ENCODE measurements at regions not wholly inside any gene's neighbourhood (a gene's known extent, or its start where the extent isn't known, plus 50 kb on each side); places are given as distances from the start of the nearest gene placed in this dataset.
"Not testable (repeated sequence)": the region's sequence is repeated elsewhere in the genome, so short reads cannot be mapped to it uniquely, and the experiment has no call there.

GRCh38 chr11:28900427-28900826, 792.2 kb downstream of the METTL15 start:
- no peak for DNase-seq (ENCODE audit: low read depth)

DNA sequence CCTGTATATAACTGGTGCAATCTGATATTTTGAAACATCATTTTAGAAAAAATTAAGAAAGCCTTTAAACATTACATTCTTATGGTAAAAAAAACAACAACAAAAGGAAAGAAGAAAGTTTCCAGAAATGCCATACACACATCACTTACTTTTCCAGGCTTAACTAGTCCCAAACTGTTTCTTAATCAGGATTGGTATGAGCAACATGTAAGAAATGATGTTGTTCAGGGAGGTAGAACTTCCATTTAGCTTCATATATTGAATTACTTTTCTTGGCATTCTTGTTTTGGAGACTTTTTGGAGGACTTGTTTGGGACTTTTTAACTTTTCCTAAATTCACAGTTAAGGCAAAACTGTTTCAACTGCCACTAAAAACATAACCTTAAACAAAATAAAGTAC, 791.5 kb downstream of the METTL15 start:
- no peak for DNase-seq (ENCODE audit: low read depth)

- not testable (repeated sequence) for DNase-seq (ENCODE audit: low read depth)
Observed at GRCh38 chr11:28890601-28891040, 782.4 kb downstream of the METTL15 start.

DNA sequence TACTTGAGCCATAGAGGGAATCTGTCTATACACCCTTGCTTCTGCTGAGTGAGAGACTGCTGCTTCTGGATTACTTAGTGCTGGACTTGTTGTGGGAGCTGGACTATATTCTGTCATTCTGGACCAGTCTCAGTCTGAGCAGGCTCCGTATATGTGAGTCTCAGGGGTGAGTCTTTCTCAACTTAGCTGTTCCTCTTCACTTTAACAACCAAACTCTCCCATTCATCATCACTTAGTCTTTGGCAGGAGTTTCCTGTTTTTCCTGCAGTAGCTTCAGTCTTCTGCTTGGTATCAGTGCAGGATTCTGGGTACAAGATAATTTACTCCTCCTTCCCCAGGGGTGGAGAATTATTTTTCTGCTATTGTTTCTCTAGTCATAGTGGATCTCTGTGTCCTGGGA, 779.5 kb downstream of the METTL15 start:
- no peak for DNase-seq (ENCODE audit: low read depth)

- no peak for DNase-seq (ENCODE audit: low read depth)
Observed at GRCh38 chr11:28879869-28880268, 771.7 kb downstream of the METTL15 start.

GRCh38 chr11:28878025-28878424, 769.8 kb downstream of the METTL15 start:
- no peak for DNase-seq (ENCODE audit: low read depth)

DNA sequence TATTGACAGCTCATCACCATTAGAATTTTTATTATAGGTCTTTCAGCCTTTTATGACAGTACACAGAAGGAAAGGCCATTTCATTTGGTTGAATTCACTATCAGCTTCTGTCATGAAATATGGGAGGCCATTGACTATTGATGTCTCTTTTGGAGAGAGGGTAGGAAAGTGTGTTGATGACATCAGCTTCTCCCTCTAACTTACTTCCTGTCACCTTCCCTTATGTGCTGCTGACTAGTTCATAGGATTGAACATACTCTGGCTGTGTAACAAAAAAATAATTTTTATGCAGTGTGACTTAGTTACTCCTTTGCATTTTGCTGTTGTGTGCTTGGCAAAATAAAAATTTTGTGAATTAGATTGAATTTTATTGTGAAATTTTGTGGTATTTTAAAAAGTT, 769.2 kb downstream of the METTL15 start:
- no peak for DNase-seq (ENCODE audit: low read depth)

DNA sequence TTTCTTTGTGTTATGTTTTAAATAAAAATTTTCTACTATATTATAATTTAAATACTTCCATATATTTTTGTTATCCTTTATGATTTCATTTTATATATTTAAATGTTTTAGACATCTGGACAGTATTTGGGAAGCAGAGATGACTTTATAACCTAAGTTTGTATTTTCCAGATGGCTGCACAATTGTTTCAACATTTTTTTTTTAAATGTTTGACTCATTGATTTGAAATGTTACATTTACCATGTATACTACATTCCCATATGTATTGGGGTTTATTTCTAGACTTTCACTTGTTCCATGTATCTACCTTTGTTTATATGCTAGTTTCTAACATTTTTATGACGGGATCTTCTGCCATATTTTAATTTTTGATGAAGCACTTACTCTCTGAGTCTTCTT, 766.5 kb downstream of the METTL15 start:
- no peak for DNase-seq (ENCODE audit: low read depth)

DNA sequence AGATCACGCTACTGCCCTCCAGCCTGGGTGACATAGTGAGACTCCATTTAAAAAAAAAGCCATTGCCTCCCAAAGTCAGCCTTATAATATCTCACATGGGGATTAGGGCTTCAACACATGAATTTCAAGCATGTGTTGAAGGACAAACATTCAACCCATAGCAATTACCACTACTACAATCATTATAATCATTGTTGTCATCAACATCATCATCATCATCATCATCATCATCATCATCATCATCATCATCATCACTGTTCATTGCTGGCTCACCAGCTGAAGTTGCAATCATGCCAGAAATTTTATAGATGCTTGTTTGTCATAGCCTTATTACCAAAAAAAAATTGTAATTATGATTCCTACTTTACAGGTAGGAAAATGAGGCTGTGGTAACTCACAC, 762.9 kb downstream of the METTL15 start:
- DNase-seq (ENCODE audit: low read depth) = no peak

DNA sequence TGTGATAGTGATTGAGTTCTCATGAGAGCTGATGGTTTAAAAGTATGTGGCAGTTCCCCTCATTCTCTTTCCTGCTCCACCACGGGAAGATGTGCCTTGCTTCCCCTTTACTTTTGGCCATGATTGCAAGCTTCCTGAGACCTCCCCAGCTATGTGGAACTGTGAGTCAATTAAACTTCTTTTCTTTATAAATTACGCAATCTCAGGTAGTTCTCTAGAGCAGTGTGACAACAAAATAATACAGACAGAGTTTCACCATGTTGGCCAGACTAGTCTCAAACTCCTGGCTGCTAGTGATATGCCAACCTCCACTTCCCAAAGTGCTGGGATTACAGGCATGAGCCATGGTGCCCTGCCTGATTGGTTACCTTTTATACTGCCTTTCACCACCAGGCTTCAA, 755.2 kb downstream of the METTL15 start:
- no peak for DNase-seq (ENCODE audit: low read depth)

DNA sequence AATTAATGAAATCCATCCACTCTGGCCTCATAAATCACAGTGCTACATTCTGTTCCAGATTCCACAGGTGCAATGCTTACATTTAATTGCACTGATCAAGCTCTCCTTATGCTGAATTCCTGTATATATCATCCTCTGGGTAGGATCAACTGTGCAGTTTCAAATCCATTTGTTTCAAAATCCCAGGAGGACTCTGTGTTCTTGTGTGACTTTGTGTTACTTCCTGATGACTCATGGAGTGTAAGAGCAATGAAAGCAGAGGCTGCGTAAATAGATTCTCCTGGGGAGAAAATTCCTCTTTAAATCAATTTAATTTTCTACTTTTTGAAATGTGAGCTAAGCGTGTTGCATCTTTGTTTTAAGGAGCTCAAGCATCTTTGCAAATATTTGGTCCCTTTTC, 752.7 kb downstream of the METTL15 start:
- no peak for DNase-seq (ENCODE audit: low read depth)

DNA sequence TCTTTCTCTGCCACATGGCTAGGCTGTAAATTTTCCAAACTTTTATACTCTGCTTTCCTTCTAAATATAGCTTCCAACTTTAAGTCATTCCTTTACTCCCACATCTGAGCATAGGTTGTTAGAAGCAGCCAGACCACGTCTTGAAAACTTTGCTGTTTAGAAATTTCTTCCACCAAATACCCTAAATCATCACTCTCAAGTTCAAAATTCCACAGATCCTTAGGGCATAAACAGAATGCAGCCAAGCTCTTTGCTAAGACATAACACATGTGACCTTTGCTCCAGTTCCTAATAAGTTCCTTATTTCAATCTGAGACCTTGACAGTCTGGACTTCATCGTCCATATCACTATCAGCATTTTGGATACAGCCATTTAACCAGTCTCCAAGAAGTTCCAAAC, 749.9 kb downstream of the METTL15 start:
- no peak for DNase-seq (ENCODE audit: low read depth)

- no peak for DNase-seq (ENCODE audit: low read depth)
Observed at GRCh38 chr11:28849053-28849452, 740.9 kb downstream of the METTL15 start.

DNA sequence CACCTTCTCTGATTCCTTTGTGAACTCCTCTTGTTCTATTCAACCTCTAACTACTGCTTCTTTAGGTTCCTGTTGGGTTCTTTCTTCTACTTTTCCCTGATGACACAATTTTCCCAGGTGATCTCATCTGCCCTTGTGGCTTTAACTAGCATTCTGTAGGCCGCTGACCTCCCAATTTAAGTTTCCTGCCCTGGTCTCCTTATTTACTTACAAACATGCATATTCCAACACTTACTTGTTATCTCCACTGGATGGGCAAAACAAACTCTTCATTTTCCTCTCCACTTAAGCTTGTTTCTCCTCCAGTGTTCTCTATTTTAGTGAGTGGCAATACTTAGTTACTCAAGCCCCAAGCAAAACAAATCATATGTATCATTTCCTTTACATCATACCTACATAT, 734.5 kb downstream of the METTL15 start:
- no peak for DNase-seq (ENCODE audit: low read depth)

DNA sequence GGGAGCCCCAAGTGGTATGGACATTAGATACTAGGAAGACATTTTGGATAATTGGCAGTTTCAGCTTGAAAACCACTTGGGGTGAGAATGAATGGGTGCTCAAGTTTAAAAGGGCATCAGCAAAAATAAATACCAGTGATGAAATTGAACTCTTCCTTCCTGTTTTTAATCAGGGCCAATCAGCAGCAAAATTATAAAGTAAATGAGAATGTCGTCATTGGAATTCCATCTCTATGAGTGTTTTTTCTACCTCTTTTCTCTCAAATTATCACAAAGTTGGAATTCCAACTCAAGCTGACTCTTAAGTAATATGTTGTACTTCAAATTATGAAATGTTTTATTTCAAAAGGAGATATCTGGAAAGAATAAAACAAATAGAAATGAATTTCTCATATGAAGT, 730.6 kb downstream of the METTL15 start:
- DNase-seq (ENCODE audit: low read depth) = no peak

GRCh38 chr11:28837599-28837998, 729.4 kb downstream of the METTL15 start:
- no peak for DNase-seq (ENCODE audit: low read depth)

- no peak for DNase-seq (ENCODE audit: low read depth)
Observed at GRCh38 chr11:28836285-28837081, 728.3 kb downstream of the METTL15 start.

DNA sequence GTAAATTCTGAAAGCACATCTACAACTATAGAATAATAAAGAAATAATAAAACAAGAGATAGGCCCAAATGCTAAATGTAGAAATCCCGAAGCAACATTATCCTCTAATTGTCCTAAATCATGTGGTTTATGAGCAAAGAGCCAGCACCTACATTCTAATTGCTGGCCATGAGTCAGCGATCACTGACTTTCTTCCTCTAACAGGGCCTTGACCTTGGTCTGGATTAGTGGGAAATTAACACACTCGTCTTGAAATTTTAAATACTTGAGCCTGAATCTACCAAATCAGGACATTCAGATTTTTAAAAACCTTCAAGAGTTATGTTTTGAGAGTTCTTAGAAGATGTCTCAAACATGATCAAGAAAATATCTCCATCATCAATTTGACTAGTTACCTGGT, 727.6 kb downstream of the METTL15 start:
- no peak for DNase-seq (ENCODE audit: low read depth)

DNA sequence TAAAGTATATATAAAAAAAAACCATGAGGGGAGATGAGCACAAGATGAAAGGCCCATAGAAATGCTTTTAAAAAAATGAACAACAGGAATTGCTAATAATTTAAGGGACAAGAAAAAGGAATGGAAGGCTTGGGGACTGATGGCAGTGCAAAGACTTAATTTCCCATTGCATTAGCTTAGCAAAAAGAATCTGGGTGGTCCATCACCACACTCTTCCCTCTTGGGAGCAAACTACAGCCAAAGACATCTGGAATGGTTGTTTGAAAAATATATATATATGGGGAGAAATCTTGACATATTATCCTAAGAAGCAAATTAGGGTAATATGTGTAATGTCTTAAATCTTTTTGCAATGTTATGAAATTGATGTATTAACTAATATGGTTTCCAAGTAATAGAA, 727.1 kb downstream of the METTL15 start:
- DNase-seq (ENCODE audit: low read depth) = no peak

GRCh38 chr11:28834877-28835276, 726.7 kb downstream of the METTL15 start:
- DNase-seq (ENCODE audit: low read depth) = no peak

GRCh38 chr11:28833670-28834069, 725.5 kb downstream of the METTL15 start:
- DNase-seq (ENCODE audit: low read depth) = no peak

DNA sequence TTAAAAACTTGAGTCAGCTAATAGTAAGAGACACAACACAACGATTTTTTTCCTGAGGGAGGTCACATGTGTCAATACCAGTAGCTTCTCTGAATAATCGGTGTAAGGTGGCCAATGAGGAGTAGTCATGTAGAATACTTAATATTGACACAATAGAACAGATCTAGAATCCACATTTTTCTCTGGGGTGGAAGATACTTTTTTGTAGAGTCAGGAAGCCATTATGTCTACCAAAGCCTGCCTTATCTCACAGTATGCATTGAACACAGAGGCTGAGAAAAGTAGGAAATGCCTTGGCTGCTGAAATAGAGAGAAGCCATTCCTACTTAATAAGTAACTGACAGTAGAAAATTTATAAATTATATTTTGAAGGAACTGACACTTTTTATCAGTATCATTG, 725.0 kb downstream of the METTL15 start:
- DNase-seq (ENCODE audit: low read depth) = no peak

DNA sequence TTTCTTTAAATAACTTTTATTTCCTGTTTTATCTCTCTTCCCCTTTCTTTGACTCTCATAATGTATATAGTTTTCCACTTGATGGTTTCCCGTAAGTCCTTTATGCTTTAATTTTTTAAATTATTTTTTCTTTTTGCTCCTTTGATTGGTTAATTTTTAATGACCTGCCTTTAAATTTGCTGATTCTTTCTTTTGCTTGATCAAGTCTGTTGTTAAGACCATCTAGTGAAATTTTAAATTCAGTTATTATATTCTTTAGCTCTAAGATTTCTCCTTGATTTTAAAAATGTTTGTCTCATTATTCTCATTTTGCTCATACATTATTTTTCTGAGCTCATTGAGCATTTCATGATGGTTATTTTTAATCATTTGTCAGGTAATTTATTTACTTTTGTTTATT, 718.6 kb downstream of the METTL15 start:
- no peak for DNase-seq (ENCODE audit: low read depth)

- no peak for DNase-seq (ENCODE audit: low read depth)
Observed at GRCh38 chr11:28822576-28822975, 714.4 kb downstream of the METTL15 start.

Measured in forelimb muscle (tissue), 1 donor.